Colonic mucosa (tissue), 4 donors: ENCODE measurements at regions not wholly inside any gene's neighbourhood (a gene's known extent, or its start where the extent isn't known, plus 50 kb on each side); places are given as distances from the start of the nearest gene placed in this dataset.

Experiments used
- DNase-seq: peaks from one replicate; pipeline ENCODE4 v3.0.0-alpha.2; 2020
- H3K27ac ChIP-seq: fragments of 200-600 bp; one replicate; pipeline ENCODE4 v1.8.0; 2021
- H3K27me3 ChIP-seq: fragments of 200-600 bp; one replicate; pipeline ENCODE4 v1.8.0; 2021
- H3K36me3 ChIP-seq: fragments of 200-600 bp; one replicate; pipeline ENCODE4 v1.8.0; 2021
- H3K4me1 ChIP-seq: fragments of 200-600 bp; one replicate; pipeline ENCODE4 v1.8.0; 2021; ENCODE audit warnings: mild to moderate bottlenecking
- H3K4me3 ChIP-seq: fragments of 200-600 bp; one replicate; pipeline ENCODE4 v1.8.0; 2021
- H3K9ac ChIP-seq, 2 donors: one replicate each; pipeline ENCODE4 v1.7.0; 2013; ENCODE audit warnings: control low read depth in 2 of 2, low read depth in 2 of 2, low read length in 2 of 2
- H3K9me3 ChIP-seq: fragments of 200-600 bp; one replicate; pipeline ENCODE4 v1.8.0; 2021
- intact Hi-C: fragments of 100-400 bp; cut with DNase I; formaldehyde crosslinking; loops from one replicate; pipeline ENCODE4 v1.14.1; 2022
- TF ChIP-seq, protein P1 (sequence below): fragments of 200-600 bp; IDR thresholded peaks from one replicate; pipeline ENCODE4 v1.8.0; 2022; ENCODE audit warnings: antibody characterized with exemption, mild to moderate bottlenecking
- donor health status: healthy.
- donor health status: DM: no; HTN: no; CAD: no.
- donor health status: DM: no; HTN: no; CAD: no.

DNA sequence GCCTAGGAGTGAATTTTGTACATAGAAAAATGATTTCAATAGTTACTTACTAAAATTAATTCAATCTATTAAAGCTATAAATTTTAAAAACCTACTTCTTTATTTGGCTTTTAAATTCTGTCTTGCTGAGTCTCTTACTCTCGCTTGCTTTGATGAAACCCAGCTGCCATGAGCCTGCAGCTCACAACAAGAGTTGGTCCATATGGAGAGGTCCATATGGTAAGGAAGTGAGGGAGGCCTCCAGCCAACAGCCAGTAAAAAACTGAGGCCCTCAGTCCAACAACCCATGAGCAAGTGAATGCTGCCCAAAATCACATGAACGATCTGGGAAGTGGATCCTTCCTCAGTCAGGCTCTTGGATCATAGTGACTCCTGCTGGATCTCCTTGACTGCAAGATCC is 89.9 kb upstream of the CXADR start:
- no peak overlapping the region for H3K27ac ChIP-seq
- no peaks in the 10 kb centered on the region for H3K27me3 ChIP-seq
- H3K9me3 ChIP-seq, result no peaks in the 10 kb centered on the region
- no peak overlapping the region for H3K9ac ChIP-seq
- no peak for DNase-seq
- no peaks in the 10 kb centered on the region for H3K4me1 ChIP-seq
- H3K36me3 ChIP-seq, result no peaks in the 10 kb centered on the region
- TF ChIP-seq, protein P1, sequence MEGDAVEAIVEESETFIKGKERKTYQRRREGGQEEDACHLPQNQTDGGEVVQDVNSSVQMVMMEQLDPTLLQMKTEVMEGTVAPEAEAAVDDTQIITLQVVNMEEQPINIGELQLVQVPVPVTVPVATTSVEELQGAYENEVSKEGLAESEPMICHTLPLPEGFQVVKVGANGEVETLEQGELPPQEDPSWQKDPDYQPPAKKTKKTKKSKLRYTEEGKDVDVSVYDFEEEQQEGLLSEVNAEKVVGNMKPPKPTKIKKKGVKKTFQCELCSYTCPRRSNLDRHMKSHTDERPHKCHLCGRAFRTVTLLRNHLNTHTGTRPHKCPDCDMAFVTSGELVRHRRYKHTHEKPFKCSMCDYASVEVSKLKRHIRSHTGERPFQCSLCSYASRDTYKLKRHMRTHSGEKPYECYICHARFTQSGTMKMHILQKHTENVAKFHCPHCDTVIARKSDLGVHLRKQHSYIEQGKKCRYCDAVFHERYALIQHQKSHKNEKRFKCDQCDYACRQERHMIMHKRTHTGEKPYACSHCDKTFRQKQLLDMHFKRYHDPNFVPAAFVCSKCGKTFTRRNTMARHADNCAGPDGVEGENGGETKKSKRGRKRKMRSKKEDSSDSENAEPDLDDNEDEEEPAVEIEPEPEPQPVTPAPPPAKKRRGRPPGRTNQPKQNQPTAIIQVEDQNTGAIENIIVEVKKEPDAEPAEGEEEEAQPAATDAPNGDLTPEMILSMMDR, result no peak
- intact Hi-C loops, result no loop called here
- H3K4me3 ChIP-seq, result no peak overlapping the region

DNA sequence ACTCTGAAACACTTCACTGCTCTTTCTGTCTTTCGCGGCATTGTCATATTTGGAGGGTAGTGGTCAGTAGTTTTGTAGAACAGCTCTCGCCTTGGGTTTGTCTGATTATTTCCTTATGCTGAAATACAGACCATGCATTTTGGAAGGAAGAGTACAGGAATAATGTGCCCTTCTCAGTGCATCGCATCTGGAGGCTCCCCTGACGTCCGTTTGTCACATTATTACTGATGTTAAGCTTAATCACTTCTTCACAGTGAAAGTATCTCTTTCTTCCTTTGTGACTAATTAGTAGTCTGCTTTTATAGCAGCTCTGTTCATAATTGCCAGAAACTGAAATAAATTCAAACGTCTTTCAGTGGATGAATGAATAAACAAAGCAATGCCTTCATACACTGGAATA is 85.7 kb upstream of the CXADR start:
- H3K9me3 ChIP-seq, result no peaks in the 10 kb centered on the region
- no peaks in the 10 kb centered on the region for H3K36me3 ChIP-seq
- intact Hi-C loops, result no loop called here
- peaks cover 7% of the 10 kb centered on the region for H3K4me1 ChIP-seq
- no peak overlapping the region for H3K9ac ChIP-seq
- H3K27ac ChIP-seq, result no peak overlapping the region
- no peak overlapping the region for H3K4me3 ChIP-seq
- TF ChIP-seq, protein P1, result no peak
- DNase-seq, result no peak
- no peaks in the 10 kb centered on the region for H3K27me3 ChIP-seq

DNA sequence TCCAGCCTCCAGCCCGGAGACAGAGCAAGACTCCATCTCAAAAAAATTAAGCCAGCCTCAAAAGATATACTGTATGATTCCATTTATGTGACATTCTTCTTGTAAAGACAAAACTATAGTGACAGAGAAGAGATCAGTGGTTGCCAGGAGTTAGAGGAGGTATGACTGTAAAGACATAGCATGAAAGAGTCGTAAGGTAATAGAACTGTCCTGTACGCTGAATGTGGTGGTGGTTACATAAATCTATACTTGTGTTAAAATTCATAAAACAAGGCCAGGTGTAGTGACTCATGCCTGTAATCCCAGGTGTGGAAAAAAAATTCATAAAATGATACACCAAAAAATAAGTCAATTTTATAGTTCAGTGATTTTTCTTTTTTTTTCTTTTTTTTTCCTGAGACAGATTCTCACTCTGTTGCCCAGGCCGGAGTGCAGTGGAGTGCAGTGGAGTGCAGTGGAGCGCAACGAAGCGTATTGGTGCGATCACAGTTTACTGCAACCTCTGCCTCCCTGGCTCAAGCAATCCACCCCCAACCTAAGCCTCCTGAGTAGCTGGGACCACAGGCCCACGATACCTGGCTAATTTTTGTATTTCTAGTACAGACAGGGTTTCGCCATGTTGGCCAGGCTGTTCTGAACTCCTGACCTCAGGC is 84.9 kb upstream of the CXADR start:
- peaks cover 7% of the 10 kb centered on the region for H3K4me1 ChIP-seq
- no peaks in the 10 kb centered on the region for H3K9me3 ChIP-seq
- intact Hi-C loops, result no loop called here
- no peak for DNase-seq
- no peaks in the 10 kb centered on the region for H3K27me3 ChIP-seq
- H3K36me3 ChIP-seq, result no peaks in the 10 kb centered on the region
- TF ChIP-seq, protein P1, result no peak
- no peak overlapping the region for H3K9ac ChIP-seq
- no peak overlapping the region for H3K27ac ChIP-seq
- no peak overlapping the region for H3K4me3 ChIP-seq

DNA sequence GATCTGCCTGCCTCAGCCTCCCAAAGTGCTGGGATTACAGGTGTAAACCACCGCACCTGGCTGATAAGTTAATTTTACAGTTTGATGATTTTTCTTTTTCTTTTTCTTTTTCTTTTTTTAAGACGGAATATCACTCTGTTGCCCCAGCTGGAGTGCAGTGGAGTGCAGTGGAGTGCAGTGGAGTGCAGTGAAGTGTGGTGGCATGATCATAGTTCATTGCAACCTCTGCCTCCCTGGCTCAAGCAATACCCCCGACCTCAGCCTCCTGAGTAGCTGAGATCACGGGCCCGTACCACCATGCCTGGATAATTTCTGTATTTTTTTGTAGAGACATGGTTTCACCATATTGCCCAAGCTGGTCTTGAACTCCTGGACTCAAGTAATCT is 84.4 kb upstream of the CXADR start:
- H3K36me3 ChIP-seq, result no peaks in the 10 kb centered on the region
- no peak for DNase-seq
- no peak overlapping the region for H3K27ac ChIP-seq
- TF ChIP-seq, protein P1, result no peak
- no peak overlapping the region for H3K4me3 ChIP-seq
- intact Hi-C loops, result no loop called here
- no peaks in the 10 kb centered on the region for H3K9me3 ChIP-seq
- H3K9ac ChIP-seq, result no peak overlapping the region
- no peaks in the 10 kb centered on the region for H3K27me3 ChIP-seq
- peaks cover 7% of the 10 kb centered on the region for H3K4me1 ChIP-seq

DNA sequence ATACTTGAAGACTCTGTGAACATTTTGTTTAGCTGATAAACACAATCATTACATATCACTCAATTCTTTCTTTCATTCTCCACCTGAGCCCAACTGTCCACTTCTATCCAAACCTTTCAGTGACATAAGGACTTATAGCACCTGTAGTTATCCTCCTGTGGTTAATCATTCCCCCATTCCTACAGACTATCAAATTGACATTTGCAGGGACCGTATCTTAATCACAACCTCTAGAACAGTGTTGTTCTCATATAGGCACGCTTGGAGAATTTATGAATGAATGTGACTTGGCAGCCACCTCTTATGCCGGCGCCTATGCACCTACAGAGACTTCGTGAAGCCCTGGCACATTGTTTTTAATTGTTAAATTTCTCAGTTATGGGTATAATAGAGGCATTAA is 83.9 kb upstream of the CXADR start:
- Histone ChIP-seq H3K36me3 (no peaks in the 10 kb centered on the region), H3K4me1 (peaks cover 7% of the 10 kb centered on the region), H3K27ac (no peak overlapping the region), H3K27me3 (no peaks in the 10 kb centered on the region), H3K4me3 (no peak overlapping the region), H3K9me3 (no peaks in the 10 kb centered on the region), H3K9ac (no peak overlapping the region)
- DNase-seq, result no peak
- TF ChIP-seq, protein P1, result no peak
- intact Hi-C loops, result no loop called here
